ENCODE measurements at regions not wholly inside any gene's neighbourhood (a gene's known extent, or its start where the extent isn't known, plus 50 kb on each side); places are given as distances from the start of the nearest gene placed in this dataset.
"Not testable (repeated sequence)": the region's sequence is repeated elsewhere in the genome, so short reads cannot be mapped to it uniquely, and the experiment has no call there.

- no peak for TF ChIP-seq CTCF (IDR thresholded peaks at IDR 0.05)
- H3K27ac Mint-ChIP-seq (ENCODE audit: unreplicated experiment), result no peak overlapping the region
- peaks cover 36% of the 10 kb centered on the region for H3K4me1 Mint-ChIP-seq (ENCODE audit: low read depth)
- no peak for DNase-seq (ENCODE audit: low spot score)
- peaks cover 6% of the 10 kb centered on the region for H3K9me3 Mint-ChIP-seq (ENCODE audit: low read depth)
- no peaks in the 10 kb centered on the region for H3K36me3 Mint-ChIP-seq (ENCODE audit: low read depth)
- no peaks in the 10 kb centered on the region for H3K27me3 Mint-ChIP-seq (ENCODE audit: low read depth)
- no peak overlapping the region for H3K4me3 Mint-ChIP-seq (ENCODE audit: unreplicated experiment)
Observed at GRCh38 chr10:83545901-83546391, 593.4 kb upstream of the GHITM start.

- not testable (repeated sequence) for H3K4me3 Mint-ChIP-seq (ENCODE audit: unreplicated experiment); H3K4me1 Mint-ChIP-seq (ENCODE audit: low read depth); H3K27me3 Mint-ChIP-seq (ENCODE audit: low read depth); H3K36me3 Mint-ChIP-seq (ENCODE audit: low read depth); H3K27ac Mint-ChIP-seq (ENCODE audit: unreplicated experiment); DNase-seq (ENCODE audit: low spot score)
- peaks cover 18% of the 10 kb centered on the region for H3K9me3 Mint-ChIP-seq (ENCODE audit: low read depth)
Observed at GRCh38 chr10:83551190-83551589, 588.1 kb upstream of the GHITM start.

- Mint-ChIP-seq H3K27ac (ENCODE audit: unreplicated experiment) (no peak overlapping the region), H3K36me3 (ENCODE audit: low read depth) (peaks cover 3% of the 10 kb centered on the region)
Observed at GRCh38 chr10:83553366-83553765, 585.9 kb upstream of the GHITM start.

GRCh38 chr10:83555264-83555663 lies 584.0 kb upstream of the GHITM start:
- TF ChIP-seq CTCF (IDR thresholded peaks at IDR 0.05), result no peak
- peaks cover 12% of the 10 kb centered on the region for H3K9me3 Mint-ChIP-seq (ENCODE audit: low read depth)
- H3K36me3 Mint-ChIP-seq (ENCODE audit: low read depth), result peaks cover 4% of the 10 kb centered on the region
- no peak overlapping the region for H3K27ac Mint-ChIP-seq (ENCODE audit: unreplicated experiment)
- DNase-seq (ENCODE audit: low spot score), result no peak
- H3K4me3 Mint-ChIP-seq (ENCODE audit: unreplicated experiment), result no peak overlapping the region
- peaks cover 4% of the 10 kb centered on the region for H3K4me1 Mint-ChIP-seq (ENCODE audit: low read depth)
- H3K27me3 Mint-ChIP-seq (ENCODE audit: low read depth), result no peaks in the 10 kb centered on the region

More at GRCh38 chr10:83553366-83553765, 585.9 kb upstream of the GHITM start:
- peaks cover 4% of the 10 kb centered on the region for H3K4me1 Mint-ChIP-seq (ENCODE audit: low read depth)
- H3K27me3 Mint-ChIP-seq (ENCODE audit: low read depth), result no peaks in the 10 kb centered on the region
- DNase-seq (ENCODE audit: low spot score), result no peak
- TF ChIP-seq CTCF (IDR thresholded peaks at IDR 0.05), result no peak
- H3K4me3 Mint-ChIP-seq (ENCODE audit: unreplicated experiment), result no peak overlapping the region
- peaks cover 18% of the 10 kb centered on the region for H3K9me3 Mint-ChIP-seq (ENCODE audit: low read depth)

GRCh38 chr10:83562381-83562780 lies 576.9 kb upstream of the GHITM start:
- no peaks in the 10 kb centered on the region for H3K9me3 Mint-ChIP-seq (ENCODE audit: low read depth)
- H3K27ac Mint-ChIP-seq (ENCODE audit: unreplicated experiment), result no peak overlapping the region
- H3K4me1 Mint-ChIP-seq (ENCODE audit: low read depth), result no peaks in the 10 kb centered on the region
- H3K27me3 Mint-ChIP-seq (ENCODE audit: low read depth), result no peaks in the 10 kb centered on the region
- DNase-seq (ENCODE audit: low spot score), result no peak
- peaks cover 2% of the 10 kb centered on the region for H3K36me3 Mint-ChIP-seq (ENCODE audit: low read depth)
- no peak overlapping the region for H3K4me3 Mint-ChIP-seq (ENCODE audit: unreplicated experiment)
- TF ChIP-seq CTCF (IDR thresholded peaks at IDR 0.05), result no peak

GRCh38 chr10:83564889-83565588 lies 574.3 kb upstream of the GHITM start:
- H3K36me3 Mint-ChIP-seq (ENCODE audit: low read depth), result no peaks in the 10 kb centered on the region
- no peak overlapping the region for H3K27ac Mint-ChIP-seq (ENCODE audit: unreplicated experiment)
- no peaks in the 10 kb centered on the region for H3K4me1 Mint-ChIP-seq (ENCODE audit: low read depth)
- no peak overlapping the region for H3K4me3 Mint-ChIP-seq (ENCODE audit: unreplicated experiment)
- H3K27me3 Mint-ChIP-seq (ENCODE audit: low read depth), result no peaks in the 10 kb centered on the region
- no peaks in the 10 kb centered on the region for H3K9me3 Mint-ChIP-seq (ENCODE audit: low read depth)
- DNase-seq (ENCODE audit: low spot score), result peak; percentile 85
- TF ChIP-seq CTCF (IDR thresholded peaks at IDR 0.05), result no peak
